ENCODE measurements at regions not wholly inside any gene's neighbourhood (a gene's known extent, or its start where the extent isn't known, plus 50 kb on each side); places are given as distances from the start of the nearest gene placed in this dataset.

- no peak for TF ChIP-seq CTCF (IDR thresholded peaks at IDR 0.05 in 8 of 11, conservative IDR thresholded peaks at IDR 0.05 in 3 of 11)
- no peak for TF ChIP-seq POLR2AphosphoS5 (IDR thresholded peaks at IDR 0.05)
These were observed 278.0 kb downstream of the ADRA2A start for GRCh38 chr10:111354859-111355258.

Data from spleen (tissue), 7 donors.